ENCODE measurements at regions not wholly inside any gene's neighbourhood (a gene's known extent, or its start where the extent isn't known, plus 50 kb on each side); places are given as distances from the start of the nearest gene placed in this dataset.

GRCh38 chrX:143800150-143800549 lies 79.6 kb upstream of the SPANXN2 start:
- intact Hi-C loops (cut with DNase I) = no loop called here
- H3K9ac ChIP-seq (ENCODE audit: low read length in 3 of 3) = no peak overlapping the region
- H3K27me3 ChIP-seq (ENCODE audit: control insufficient read depth, insufficient read depth, low read length) = no peaks in the 10 kb centered on the region
- H3K4me3 ChIP-seq (ENCODE audit: low read length in 3 of 3) = no peak overlapping the region
- FAIRE-seq (no peak), DNase-seq (no peak)
- no peaks in the 10 kb centered on the region for H3K4me1 ChIP-seq (ENCODE audit: control insufficient read depth in 2 of 3, insufficient read depth in 2 of 3, low read depth in 1 of 3, low read length in 3 of 3)
- no peaks in the 10 kb centered on the region for H3K36me3 ChIP-seq (ENCODE audit: control insufficient read depth in 2 of 3, insufficient read depth in 3 of 3, low read length in 3 of 3)
- no peak for TF ChIP-seq CTCF (IDR thresholded peaks at IDR 0.05; ENCODE audit: borderline replicate concordance, extremely low read depth, insufficient read depth)
- no peak overlapping the region for H3K27ac ChIP-seq (ENCODE audit: low read depth in 2 of 2, low read length in 2 of 2)
- H3K9me3 ChIP-seq (ENCODE audit: control insufficient read depth in 2 of 3, insufficient read depth in 1 of 3, low read length in 3 of 3) = no peaks in the 10 kb centered on the region

- DNase-seq (peak in 2 of 5 donors; percentile 11 to 26), FAIRE-seq (no peak)
- intact Hi-C loops (cut with DNase I) = no loop called here
- no peaks in the 10 kb centered on the region for H3K4me1 ChIP-seq (ENCODE audit: control insufficient read depth in 2 of 3, insufficient read depth in 2 of 3, low read depth in 1 of 3, low read length in 3 of 3)
- peak; percentile 30 for TF ChIP-seq CTCF (IDR thresholded peaks at IDR 0.05; ENCODE audit: borderline replicate concordance, extremely low read depth, insufficient read depth)
- H3K9me3 ChIP-seq (ENCODE audit: control insufficient read depth in 2 of 3, insufficient read depth in 1 of 3, low read length in 3 of 3) = no peaks in the 10 kb centered on the region
- H3K36me3 ChIP-seq (ENCODE audit: control insufficient read depth in 2 of 3, insufficient read depth in 3 of 3, low read length in 3 of 3) = no peaks in the 10 kb centered on the region
- no peaks in the 10 kb centered on the region for H3K27me3 ChIP-seq (ENCODE audit: control insufficient read depth, insufficient read depth, low read length)
- no peak overlapping the region for H3K27ac ChIP-seq (ENCODE audit: low read depth in 2 of 2, low read length in 2 of 2)
- no peak overlapping the region for H3K4me3 ChIP-seq (ENCODE audit: low read length in 3 of 3)
- H3K9ac ChIP-seq (ENCODE audit: low read length in 3 of 3) = no peak overlapping the region
Observed at GRCh38 chrX:143788265-143788664, 67.7 kb upstream of the SPANXN2 start.

GRCh38 chrX:143787341-143787740 lies 66.8 kb upstream of the SPANXN2 start:
- Histone ChIP-seq H3K9ac (ENCODE audit: low read length in 3 of 3) (no peak overlapping the region), H3K36me3 (ENCODE audit: control insufficient read depth in 2 of 3, insufficient read depth in 3 of 3, low read length in 3 of 3) (no peaks in the 10 kb centered on the region), H3K27ac (ENCODE audit: low read depth in 2 of 2, low read length in 2 of 2) (no peak overlapping the region), H3K27me3 (ENCODE audit: control insufficient read depth, insufficient read depth, low read length) (no peaks in the 10 kb centered on the region), H3K4me3 (ENCODE audit: low read length in 3 of 3) (no peak overlapping the region), H3K4me1 (ENCODE audit: control insufficient read depth in 2 of 3, insufficient read depth in 2 of 3, low read depth in 1 of 3, low read length in 3 of 3) (no peaks in the 10 kb centered on the region), H3K9me3 (ENCODE audit: control insufficient read depth in 2 of 3, insufficient read depth in 1 of 3, low read length in 3 of 3) (no peaks in the 10 kb centered on the region)
- TF ChIP-seq CTCF (IDR thresholded peaks at IDR 0.05; ENCODE audit: borderline replicate concordance, extremely low read depth, insufficient read depth) = no peak
- intact Hi-C loops (cut with DNase I) = no loop called here
- FAIRE-seq (no peak), DNase-seq (no peak)

- no peaks in the 10 kb centered on the region for H3K9me3 ChIP-seq (ENCODE audit: control insufficient read depth in 2 of 3, insufficient read depth in 1 of 3, low read length in 3 of 3)
- H3K9ac ChIP-seq (ENCODE audit: low read length in 3 of 3) = no peak overlapping the region
- H3K4me3 ChIP-seq (ENCODE audit: low read length in 3 of 3) = no peak overlapping the region
- no peak overlapping the region for H3K27ac ChIP-seq (ENCODE audit: low read depth in 2 of 2, low read length in 2 of 2)
- no peaks in the 10 kb centered on the region for H3K36me3 ChIP-seq (ENCODE audit: control insufficient read depth in 2 of 3, insufficient read depth in 3 of 3, low read length in 3 of 3)
- no peaks in the 10 kb centered on the region for H3K4me1 ChIP-seq (ENCODE audit: control insufficient read depth in 2 of 3, insufficient read depth in 2 of 3, low read depth in 1 of 3, low read length in 3 of 3)
- H3K27me3 ChIP-seq (ENCODE audit: control insufficient read depth, insufficient read depth, low read length) = no peaks in the 10 kb centered on the region
- DNase-seq (no peak), FAIRE-seq (no peak)
- no peak for TF ChIP-seq CTCF (IDR thresholded peaks at IDR 0.05; ENCODE audit: borderline replicate concordance, extremely low read depth, insufficient read depth)
- intact Hi-C loops (cut with DNase I) = no loop called here
Observed at GRCh38 chrX:143781103-143781502, 60.6 kb upstream of the SPANXN2 start.
